ENCODE measurements at regions not wholly inside any gene's neighbourhood (a gene's known extent, or its start where the extent isn't known, plus 50 kb on each side); places are given as distances from the start of the nearest gene placed in this dataset.

DNA sequence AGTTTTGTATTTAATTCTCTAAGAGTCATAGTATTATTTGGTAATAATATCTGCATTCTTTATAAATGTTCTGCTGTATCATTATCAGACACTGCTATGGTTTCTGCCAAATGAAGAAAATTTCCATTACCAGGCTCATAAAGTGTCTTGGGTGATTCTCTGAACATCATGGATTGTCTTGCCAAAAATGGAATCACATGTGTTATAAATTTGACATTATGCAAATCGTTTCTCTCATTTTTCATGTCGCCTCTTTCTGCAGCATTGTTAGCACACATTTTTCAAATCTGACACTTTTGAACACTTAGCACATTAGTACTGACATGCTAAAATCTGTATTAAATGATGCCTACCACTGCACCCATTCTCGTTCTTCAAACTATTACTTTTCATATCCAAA is 74.2 kb upstream of the NEK7 start:
- TF ChIP-seq ZFP30 (CRISPR knock-in tag; IDR thresholded peaks at IDR 0.05) (no peak), ISL1 (CRISPR knock-in tag; IDR thresholded peaks at IDR 0.05) (no peak), PPARA (CRISPR knock-in tag; IDR thresholded peaks at IDR 0.05; ENCODE audit: borderline replicate concordance) (no peak), ZFP3 (CRISPR knock-in tag; IDR thresholded peaks at IDR 0.05) (no peak)
- TF ChIP-seq, protein P1, sequence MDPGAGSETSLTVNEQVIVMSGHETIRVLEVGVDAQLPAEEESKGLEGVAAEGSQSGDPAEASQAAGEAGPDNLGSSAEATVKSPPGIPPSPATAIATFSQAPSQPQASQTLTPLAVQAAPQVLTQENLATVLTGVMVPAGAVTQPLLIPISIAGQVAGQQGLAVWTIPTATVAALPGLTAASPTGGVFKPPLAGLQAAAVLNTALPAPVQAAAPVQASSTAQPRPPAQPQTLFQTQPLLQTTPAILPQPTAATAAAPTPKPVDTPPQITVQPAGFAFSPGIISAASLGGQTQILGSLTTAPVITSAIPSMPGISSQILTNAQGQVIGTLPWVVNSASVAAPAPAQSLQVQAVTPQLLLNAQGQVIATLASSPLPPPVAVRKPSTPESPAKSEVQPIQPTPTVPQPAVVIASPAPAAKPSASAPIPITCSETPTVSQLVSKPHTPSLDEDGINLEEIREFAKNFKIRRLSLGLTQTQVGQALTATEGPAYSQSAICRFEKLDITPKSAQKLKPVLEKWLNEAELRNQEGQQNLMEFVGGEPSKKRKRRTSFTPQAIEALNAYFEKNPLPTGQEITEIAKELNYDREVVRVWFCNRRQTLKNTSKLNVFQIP (CRISPR knock-in tag; IDR thresholded peaks at IDR 0.05; ENCODE audit: borderline replicate concordance, low read depth) = no peak
- TF ChIP-seq, protein P2, sequence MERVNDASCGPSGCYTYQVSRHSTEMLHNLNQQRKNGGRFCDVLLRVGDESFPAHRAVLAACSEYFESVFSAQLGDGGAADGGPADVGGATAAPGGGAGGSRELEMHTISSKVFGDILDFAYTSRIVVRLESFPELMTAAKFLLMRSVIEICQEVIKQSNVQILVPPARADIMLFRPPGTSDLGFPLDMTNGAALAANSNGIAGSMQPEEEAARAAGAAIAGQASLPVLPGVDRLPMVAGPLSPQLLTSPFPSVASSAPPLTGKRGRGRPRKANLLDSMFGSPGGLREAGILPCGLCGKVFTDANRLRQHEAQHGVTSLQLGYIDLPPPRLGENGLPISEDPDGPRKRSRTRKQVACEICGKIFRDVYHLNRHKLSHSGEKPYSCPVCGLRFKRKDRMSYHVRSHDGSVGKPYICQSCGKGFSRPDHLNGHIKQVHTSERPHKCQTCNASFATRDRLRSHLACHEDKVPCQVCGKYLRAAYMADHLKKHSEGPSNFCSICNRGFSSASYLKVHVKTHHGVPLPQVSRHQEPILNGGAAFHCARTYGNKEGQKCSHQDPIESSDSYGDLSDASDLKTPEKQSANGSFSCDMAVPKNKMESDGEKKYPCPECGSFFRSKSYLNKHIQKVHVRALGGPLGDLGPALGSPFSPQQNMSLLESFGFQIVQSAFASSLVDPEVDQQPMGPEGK (CRISPR knock-in tag; IDR thresholded peaks at IDR 0.05; ENCODE audit: borderline replicate concordance) = no peak
- TF ChIP-seq, protein P3, sequence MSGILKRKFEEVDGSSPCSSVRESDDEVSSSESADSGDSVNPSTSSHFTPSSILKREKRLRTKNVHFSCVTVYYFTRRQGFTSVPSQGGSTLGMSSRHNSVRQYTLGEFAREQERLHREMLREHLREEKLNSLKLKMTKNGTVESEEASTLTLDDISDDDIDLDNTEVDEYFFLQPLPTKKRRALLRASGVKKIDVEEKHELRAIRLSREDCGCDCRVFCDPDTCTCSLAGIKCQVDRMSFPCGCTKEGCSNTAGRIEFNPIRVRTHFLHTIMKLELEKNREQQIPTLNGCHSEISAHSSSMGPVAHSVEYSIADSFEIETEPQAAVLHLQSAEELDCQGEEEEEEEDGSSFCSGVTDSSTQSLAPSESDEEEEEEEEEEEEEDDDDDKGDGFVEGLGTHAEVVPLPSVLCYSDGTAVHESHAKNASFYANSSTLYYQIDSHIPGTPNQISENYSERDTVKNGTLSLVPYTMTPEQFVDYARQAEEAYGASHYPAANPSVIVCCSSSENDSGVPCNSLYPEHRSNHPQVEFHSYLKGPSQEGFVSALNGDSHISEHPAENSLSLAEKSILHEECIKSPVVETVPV (CRISPR knock-in tag; IDR thresholded peaks at IDR 0.05) = no peak
- TF ChIP-seq, protein P4, sequence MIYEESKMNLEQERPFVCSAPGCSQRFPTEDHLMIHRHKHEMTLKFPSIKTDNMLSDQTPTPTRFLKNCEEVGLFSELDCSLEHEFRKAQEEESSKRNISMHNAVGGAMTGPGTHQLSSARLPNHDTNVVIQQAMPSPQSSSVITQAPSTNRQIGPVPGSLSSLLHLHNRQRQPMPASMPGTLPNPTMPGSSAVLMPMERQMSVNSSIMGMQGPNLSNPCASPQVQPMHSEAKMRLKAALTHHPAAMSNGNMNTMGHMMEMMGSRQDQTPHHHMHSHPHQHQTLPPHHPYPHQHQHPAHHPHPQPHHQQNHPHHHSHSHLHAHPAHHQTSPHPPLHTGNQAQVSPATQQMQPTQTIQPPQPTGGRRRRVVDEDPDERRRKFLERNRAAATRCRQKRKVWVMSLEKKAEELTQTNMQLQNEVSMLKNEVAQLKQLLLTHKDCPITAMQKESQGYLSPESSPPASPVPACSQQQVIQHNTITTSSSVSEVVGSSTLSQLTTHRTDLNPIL (CRISPR knock-in tag; IDR thresholded peaks at IDR 0.05; ENCODE audit: low read depth) = no peak
